ENCODE measurements at regions not wholly inside any gene's neighbourhood (a gene's known extent, or its start where the extent isn't known, plus 50 kb on each side); places are given as distances from the start of the nearest gene placed in this dataset.

GRCh38 chr2:164234074-164234473, 387.2 kb downstream of the GRB14 start:
- no peak for TF ChIP-seq CTCF (conservative IDR thresholded peaks at IDR 0.05; ENCODE audit: low read depth, low read length)
- DNase-seq (ENCODE audit: low read depth) = no peak
- no peak overlapping the region for H3K4me3 ChIP-seq (ENCODE audit: low read depth, low read length)

- no peak for TF ChIP-seq CTCF (conservative IDR thresholded peaks at IDR 0.05; ENCODE audit: low read depth, low read length)
- H3K4me3 ChIP-seq (ENCODE audit: low read depth, low read length) = no peak overlapping the region
- no peak for DNase-seq (ENCODE audit: low read depth)
Observed at GRCh38 chr2:164224007-164224406, 397.3 kb downstream of the GRB14 start.

- no peak for TF ChIP-seq CTCF (conservative IDR thresholded peaks at IDR 0.05; ENCODE audit: low read depth, low read length)
- no peak for DNase-seq (ENCODE audit: low read depth)
- H3K4me3 ChIP-seq (ENCODE audit: low read depth, low read length) = no peak overlapping the region
Observed at GRCh38 chr2:164221473-164221872, 399.8 kb downstream of the GRB14 start.

GRCh38 chr2:164220265-164220664, 401.0 kb downstream of the GRB14 start:
- no peak for TF ChIP-seq CTCF (conservative IDR thresholded peaks at IDR 0.05; ENCODE audit: low read depth, low read length)
- H3K4me3 ChIP-seq (ENCODE audit: low read depth, low read length) = no peak overlapping the region
- no peak for DNase-seq (ENCODE audit: low read depth)

- H3K4me3 ChIP-seq (ENCODE audit: low read depth, low read length) = no peak overlapping the region
- no peak for DNase-seq (ENCODE audit: low read depth)
- no peak for TF ChIP-seq CTCF (conservative IDR thresholded peaks at IDR 0.05; ENCODE audit: low read depth, low read length)
Observed at GRCh38 chr2:164213916-164214315, 407.4 kb downstream of the GRB14 start.

GRCh38 chr2:164205347-164205746, 415.9 kb downstream of the GRB14 start:
- no peak overlapping the region for H3K4me3 ChIP-seq (ENCODE audit: low read depth, low read length)
- TF ChIP-seq CTCF (conservative IDR thresholded peaks at IDR 0.05; ENCODE audit: low read depth, low read length) = no peak
- no peak for DNase-seq (ENCODE audit: low read depth)

- no peak overlapping the region for H3K4me3 ChIP-seq (ENCODE audit: low read depth, low read length)
- no peak for TF ChIP-seq CTCF (conservative IDR thresholded peaks at IDR 0.05; ENCODE audit: low read depth, low read length)
- no peak for DNase-seq (ENCODE audit: low read depth)
Observed at GRCh38 chr2:164203131-164203530, 418.2 kb downstream of the GRB14 start.

Measured in epithelial cell of proximal tubule (primary cell).